ENCODE measurements at regions not wholly inside any gene's neighbourhood (a gene's known extent, or its start where the extent isn't known, plus 50 kb on each side); places are given as distances from the start of the nearest gene placed in this dataset.

- Histone ChIP-seq H3K9me3 (peaks cover 0 to 11% (median 1%) of the 10 kb centered on the region in 4 donors), H3K27me3 (no peaks in the 10 kb centered on the region), H3K4me1 (no peaks in the 10 kb centered on the region), H3K4me3 (no peak overlapping the region), H3K27ac (no peak overlapping the region), H3K36me3 (no peaks in the 10 kb centered on the region)
- TF ChIP-seq CTCF (IDR thresholded peaks at IDR 0.05) (no peak), POLR2A (IDR thresholded peaks at IDR 0.05) (no peak)
- no peak for DNase-seq
These were observed 86.2 kb upstream of the SALL3 start for GRCh38 chr18:78893281-78894032.

GRCh38 chr18:78894033-78894305, 85.6 kb upstream of the SALL3 start:
- Histone ChIP-seq H3K4me1 (no peaks in the 10 kb centered on the region), H3K27ac (no peak overlapping the region), H3K36me3 (no peaks in the 10 kb centered on the region), H3K9me3 (peaks cover 0 to 6% (median 1%) of the 10 kb centered on the region in 4 donors), H3K27me3 (no peaks in the 10 kb centered on the region), H3K4me3 (no peak overlapping the region)
- DNase-seq = no peak
- TF ChIP-seq CTCF (IDR thresholded peaks at IDR 0.05) (no peak), POLR2A (IDR thresholded peaks at IDR 0.05) (no peak)

- no peak overlapping the region for H3K27ac ChIP-seq
These were observed 84.2 kb upstream of the SALL3 start for GRCh38 chr18:78895207-78896001.

GRCh38 chr18:78896111-78896905, 83.3 kb upstream of the SALL3 start:
- H3K9me3 ChIP-seq = no peaks in the 10 kb centered on the region
- no peaks in the 10 kb centered on the region for H3K27me3 ChIP-seq
- no peak overlapping the region for H3K4me3 ChIP-seq
- no peak overlapping the region for H3K27ac ChIP-seq
- no peak for TF ChIP-seq POLR2A (IDR thresholded peaks at IDR 0.05)
- no peak for TF ChIP-seq CTCF (IDR thresholded peaks at IDR 0.05)
- no peaks in the 10 kb centered on the region for H3K36me3 ChIP-seq
- no peaks in the 10 kb centered on the region for H3K4me1 ChIP-seq
- no peak for DNase-seq

More at GRCh38 chr18:78895207-78896001, 84.2 kb upstream of the SALL3 start:
- Histone ChIP-seq H3K36me3 (no peaks in the 10 kb centered on the region), H3K4me1 (no peaks in the 10 kb centered on the region), H3K4me3 (no peak overlapping the region), H3K9me3 (peaks cover 0 to under 1% (median 0%) of the 10 kb centered on the region in 4 donors), H3K27me3 (no peaks in the 10 kb centered on the region)
- no peak for TF ChIP-seq CTCF (IDR thresholded peaks at IDR 0.05)
- no peak for TF ChIP-seq POLR2A (IDR thresholded peaks at IDR 0.05)
- no peak for DNase-seq

- Histone ChIP-seq H3K4me1 (no peaks in the 10 kb centered on the region), H3K27me3 (no peaks in the 10 kb centered on the region), H3K27ac (no peak overlapping the region), H3K4me3 (no peak overlapping the region), H3K36me3 (no peaks in the 10 kb centered on the region), H3K9me3 (no peaks in the 10 kb centered on the region)
- no peak for DNase-seq
- TF ChIP-seq CTCF (IDR thresholded peaks at IDR 0.05) (no peak), POLR2A (IDR thresholded peaks at IDR 0.05) (no peak)
These were observed 81.6 kb upstream of the SALL3 start for GRCh38 chr18:78898066-78898465.
